Right lobe of liver (tissue), 6 donors: ENCODE measurements at regions not wholly inside any gene's neighbourhood (a gene's known extent, or its start where the extent isn't known, plus 50 kb on each side); places are given as distances from the start of the nearest gene placed in this dataset.

Source experiments
- ATAC-seq, 4 donors: fragments of 200-7000 bp; cut with Tn5 transposase; one replicate each; pipeline ENCODE4 v1.9.1; 2020; ENCODE audit warnings: mild to moderate bottlenecking in 4 of 4, moderate library complexity in 4 of 4
- DNase-seq, 3 donors: peaks; one replicate each; pipeline ENCODE4 v3.0.0-alpha.2; 2020
- H3K27ac ChIP-seq, 3 donors: fragments of 200-600 bp; one replicate each; pipeline ENCODE4 v1.8.0; 2022
- H3K27me3 ChIP-seq, 2 donors: fragments of 200-600 bp; one replicate each; pipeline ENCODE4 v1.8.0; 2022
- H3K36me3 ChIP-seq, 4 donors: fragments of 200-600 bp; sonication (generic) in 1 of 4; one replicate each; pipeline versions ENCODE4 v1.5.1 to v1.8.0; 2017 to 2022; ENCODE audit warnings: control low read depth in 1 of 4
- H3K4me1 ChIP-seq, 4 donors: fragments of 200-600 bp; sonication (generic) in 1 of 4; one replicate each; pipeline versions ENCODE4 v1.5.1 to v1.8.0; 2017 to 2022; ENCODE audit warnings: control low read depth in 1 of 4
- H3K4me3 ChIP-seq, 3 donors: fragments of 200-600 bp; one replicate each; pipeline ENCODE4 v1.8.0; 2022
- H3K9me3 ChIP-seq, 4 donors: fragments of 200-600 bp; sonication (generic) in 1 of 4; one replicate each; pipeline versions ENCODE4 v1.5.1 to v1.8.0; 2017 to 2022; ENCODE audit warnings: control low read depth in 1 of 4
- CTCF ChIP-seq, 4 donors: fragments of 200-600 bp in 3 of 4; fragments of 450-650 bp in 1 of 4; IDR thresholded peaks; one replicate each; pipeline versions ENCODE4 v1.5.1 to v1.8.0; 2016 to 2022; ENCODE audit warnings: antibody characterized with exemption in 4 of 4, mild to moderate bottlenecking in 2 of 4
- POLR2A ChIP-seq: fragments of 450-650 bp; IDR thresholded peaks from one replicate; pipeline ENCODE4 v1.6.1; 2017; ENCODE audit warnings: antibody characterized with exemption, mild to moderate bottlenecking
- WGBS: methylation state at CpG from one replicate; pipeline ENCODE4 v1.1.6; 2018; ENCODE audit warnings: low coverage, low lambda C conversion rate; ENCODE audit not compliant: insufficient coverage; ENCODE audit errors: missing lambda C conversion rate; 5-methylcytosine and 5-hydroxymethylcytosine counted together
- intact Hi-C, 2 donors: fragments of 100-400 bp; cut with DNase I; formaldehyde crosslinking; loops; one replicate each; pipeline versions ENCODE4 v1.11.2 to v1.14.1; 2022
- donor health status: DM: no; HTN: yes; CAD: no.
- donor health status: DM: no; HTN: no; CAD: no.
- donor health status: DM: no; HTN: no; CAD: no.
- donor health status: DM: no; HTN: yes; CAD: no.
- donor health status: DM: no; HTN: yes; CAD: no.

- Histone ChIP-seq H3K9me3 (peaks cover 0 to 4% (median 0%) of the 10 kb centered on the region in 4 donors), H3K27me3 (no peaks in the 10 kb centered on the region), H3K36me3 (no peaks in the 10 kb centered on the region), H3K4me3 (no peak overlapping the region), H3K4me1 (no peaks in the 10 kb centered on the region), H3K27ac (no peak overlapping the region)
- no peak for DNase-seq
- 74% methylated on average over 7 of the region's 7 CpGs for WGBS
- TF ChIP-seq CTCF (IDR thresholded peaks at IDR 0.05) (no peak), POLR2A (no peak)
- ATAC-seq = no peak
- intact Hi-C loops = no loop called here
Observed at GRCh38 chr15:69691307-69692015, 238.8 kb downstream of the RPLP1 start.

- H3K27ac ChIP-seq = no peak overlapping the region
- no peak for DNase-seq
Observed at GRCh38 chr15:69692342-69692741, 239.7 kb downstream of the RPLP1 start.

GRCh38 chr15:69693059-69693458 is 240.4 kb downstream of the RPLP1 start:
- H3K36me3 ChIP-seq = no peaks in the 10 kb centered on the region
- peaks cover 0 to 4% (median 0%) of the 10 kb centered on the region in 4 donors for H3K9me3 ChIP-seq
- H3K4me1 ChIP-seq = no peaks in the 10 kb centered on the region
- intact Hi-C loops = no loop called here
- no peak for ATAC-seq
- no peak overlapping the region for H3K4me3 ChIP-seq
- 68% methylated on average over 4 of the region's 4 CpGs for WGBS
- H3K27me3 ChIP-seq = no peaks in the 10 kb centered on the region
- TF ChIP-seq POLR2A = no peak
- TF ChIP-seq CTCF (IDR thresholded peaks at IDR 0.05) = no peak
- no peak for DNase-seq
- no peak overlapping the region for H3K27ac ChIP-seq

More at GRCh38 chr15:69692342-69692741, 239.7 kb downstream of the RPLP1 start:
- no peak for TF ChIP-seq POLR2A
- no peak for TF ChIP-seq CTCF (IDR thresholded peaks at IDR 0.05)
- WGBS = 89% methylated on average over 3 of the region's 3 CpGs
- no peak for ATAC-seq
- no peaks in the 10 kb centered on the region for H3K36me3 ChIP-seq
- H3K9me3 ChIP-seq = peaks cover 0 to 4% (median 0%) of the 10 kb centered on the region in 4 donors
- intact Hi-C loops = no loop called here
- H3K4me1 ChIP-seq = no peaks in the 10 kb centered on the region
- H3K27me3 ChIP-seq = no peaks in the 10 kb centered on the region
- H3K4me3 ChIP-seq = no peak overlapping the region

GRCh38 chr15:69696946-69697345 is 244.3 kb downstream of the RPLP1 start:
- no peaks in the 10 kb centered on the region for H3K27me3 ChIP-seq
- ATAC-seq = no peak
- no peaks in the 10 kb centered on the region for H3K4me1 ChIP-seq
- no peak overlapping the region for H3K4me3 ChIP-seq
- no peak for TF ChIP-seq POLR2A
- no peak for TF ChIP-seq CTCF (IDR thresholded peaks at IDR 0.05)
- intact Hi-C loops = no loop called here
- 40% methylated on average over 3 of the region's 3 CpGs for WGBS
- no peak overlapping the region for H3K27ac ChIP-seq
- no peak for DNase-seq
- H3K9me3 ChIP-seq = no peaks in the 10 kb centered on the region
- H3K36me3 ChIP-seq = no peaks in the 10 kb centered on the region
